GM21447 (cell line): ENCODE measurements at regions not wholly inside any gene's neighbourhood (a gene's known extent, or its start where the extent isn't known, plus 50 kb on each side); places are given as distances from the start of the nearest gene placed in this dataset.

ENCODE experiments used
- ATAC-seq: cut with Tn5 transposase; IDR thresholded peaks from one replicate; pipeline ENCODE4 v1.9.1; 2021; ENCODE audit not compliant: unreplicated experiment

- no peak for ATAC-seq
Measured at GRCh38 chr13:30108216-30108912, 199.0 kb downstream of the KATNAL1 start.

DNA sequence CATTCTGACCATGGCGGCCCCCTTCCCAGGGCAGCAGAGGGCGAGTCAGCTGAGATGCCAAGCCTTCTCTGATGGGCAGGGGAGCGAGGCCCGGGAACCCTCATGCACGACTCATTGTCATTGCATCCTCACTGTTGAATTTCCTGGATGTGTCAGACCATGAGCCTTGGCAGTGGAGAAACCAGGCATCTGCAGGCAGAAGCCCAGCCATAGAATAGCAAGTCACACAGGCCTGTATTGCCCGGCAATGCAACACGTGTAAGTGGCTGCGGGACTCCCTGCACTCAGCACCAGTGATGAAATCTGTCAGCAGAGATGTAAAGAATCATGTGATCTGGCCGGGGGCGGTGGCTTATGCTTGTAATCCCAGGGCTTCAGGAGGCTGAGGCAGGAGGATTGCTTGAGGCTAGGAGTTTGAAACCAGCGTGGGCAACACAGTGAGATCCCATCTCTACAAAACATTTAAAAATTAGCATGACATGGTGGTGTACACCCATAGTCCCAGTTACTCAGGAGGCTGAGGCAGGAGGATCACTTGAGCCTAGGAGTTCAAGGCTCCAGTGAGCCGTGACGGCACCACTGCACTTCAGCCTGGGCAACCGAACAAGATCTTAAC is 199.7 kb downstream of the KATNAL1 start:
- ATAC-seq, result no peak

GRCh38 chr13:30107121-30107520 is 200.2 kb downstream of the KATNAL1 start:
- ATAC-seq, result no peak

DNA sequence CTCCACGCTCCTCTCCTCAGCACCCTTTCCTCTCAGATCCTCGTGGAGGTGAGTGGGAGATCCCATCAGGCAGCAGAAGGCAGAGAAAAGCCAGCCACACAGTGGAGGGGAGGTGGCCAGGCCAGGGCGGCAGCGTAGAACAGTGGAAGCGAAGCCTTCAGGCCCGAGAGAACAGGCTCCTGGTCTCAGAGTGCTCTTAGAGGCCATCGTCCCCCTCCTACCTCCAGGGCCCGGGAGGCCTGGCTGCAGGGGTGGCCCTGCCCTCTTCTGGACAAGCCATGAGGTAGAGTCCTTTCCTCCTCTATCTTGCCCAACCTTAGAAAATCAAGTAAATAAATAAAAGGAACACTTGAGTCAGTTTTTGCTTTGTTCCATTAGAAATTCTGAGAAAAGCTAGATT is 202.0 kb downstream of the KATNAL1 start:
- no peak for ATAC-seq

DNA sequence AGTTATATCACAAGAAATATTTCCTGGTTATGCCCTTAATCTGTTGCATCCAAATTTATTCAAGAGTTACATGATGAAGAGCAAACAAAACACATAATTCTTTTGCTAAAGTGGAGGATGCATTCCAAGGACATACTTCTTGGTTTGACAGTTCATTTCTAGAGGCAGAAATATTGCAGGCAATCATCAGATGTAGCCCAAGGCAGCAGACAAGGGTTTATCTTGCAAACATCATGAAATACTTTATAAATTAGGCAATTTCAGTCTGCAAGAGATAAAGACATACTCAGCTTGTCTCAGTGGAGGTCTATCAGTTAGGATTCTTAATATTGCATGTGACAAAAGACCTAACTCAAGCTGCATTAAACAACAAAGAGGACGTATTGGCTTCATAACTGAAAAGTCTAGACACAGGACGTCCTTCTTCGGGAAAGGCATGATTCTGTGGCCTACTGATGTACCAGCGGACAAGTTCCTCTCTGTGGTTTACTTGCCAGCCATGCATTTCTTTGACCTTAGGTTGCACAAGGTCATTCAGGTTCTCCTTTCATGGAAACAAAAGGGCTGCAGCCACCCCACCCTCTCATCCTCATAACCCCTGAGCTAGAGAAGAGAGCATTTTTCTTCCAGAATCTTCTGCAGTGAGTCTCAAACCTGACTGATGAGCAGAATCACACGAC is 204.1 kb downstream of the KATNAL1 start:
- no peak for ATAC-seq

DNA sequence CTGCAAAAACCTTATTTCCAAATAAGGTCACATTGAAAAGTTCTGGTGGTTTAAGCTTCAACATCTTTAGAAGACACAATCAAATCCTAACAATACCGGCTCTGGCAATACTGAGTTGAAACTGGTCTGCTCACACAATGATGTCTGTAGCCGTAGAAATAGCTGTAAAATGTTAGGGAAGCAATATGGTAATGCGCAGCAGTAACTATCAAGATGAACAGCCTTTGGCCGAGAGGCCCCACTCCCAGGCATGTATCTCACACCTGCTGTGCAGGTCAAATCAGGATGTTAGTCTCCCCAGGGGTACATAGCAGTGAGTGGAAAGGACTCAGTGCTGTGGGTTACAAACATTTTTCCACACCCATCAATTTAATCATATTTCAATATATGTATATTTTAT is 207.1 kb downstream of the KATNAL1 start:
- ATAC-seq, result no peak

DNA sequence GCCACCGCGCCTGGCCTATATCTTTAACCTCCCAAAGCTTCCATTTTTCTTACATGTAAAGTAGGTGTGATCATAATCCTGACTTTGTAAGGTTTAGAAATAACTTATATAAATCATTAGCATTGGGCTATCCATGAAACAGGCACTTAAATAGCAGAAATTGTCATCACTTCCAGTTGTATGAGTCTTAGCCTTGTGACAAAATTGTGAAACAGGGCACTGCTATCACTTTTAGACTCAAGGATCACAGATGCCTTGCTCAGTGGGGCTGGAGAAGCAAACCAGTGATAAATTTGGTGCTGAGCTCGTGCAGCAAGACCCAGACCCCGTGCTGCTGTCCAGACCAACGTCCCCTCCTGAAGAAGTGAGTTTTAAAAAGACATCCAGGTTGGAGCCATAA is 209.7 kb downstream of the KATNAL1 start:
- no peak for ATAC-seq

DNA sequence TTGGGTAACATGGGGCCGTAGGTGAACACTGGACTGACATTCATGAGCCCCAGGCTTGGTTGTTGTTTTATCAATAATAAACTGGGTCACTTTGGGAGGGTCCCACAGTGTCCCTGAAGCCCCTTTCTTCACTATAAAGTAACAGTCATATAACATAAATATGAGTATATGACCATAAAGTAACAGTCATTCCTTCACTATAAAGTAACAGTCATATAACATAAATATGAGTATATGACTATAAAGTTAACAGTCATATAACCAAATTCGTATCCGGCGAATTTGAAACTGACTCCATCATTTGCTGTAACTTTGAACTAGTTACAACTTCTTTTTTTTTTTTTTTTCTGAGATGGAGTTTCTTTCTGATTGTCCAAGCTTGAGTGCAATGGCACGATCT is 210.3 kb downstream of the KATNAL1 start:
- no peak for ATAC-seq

DNA sequence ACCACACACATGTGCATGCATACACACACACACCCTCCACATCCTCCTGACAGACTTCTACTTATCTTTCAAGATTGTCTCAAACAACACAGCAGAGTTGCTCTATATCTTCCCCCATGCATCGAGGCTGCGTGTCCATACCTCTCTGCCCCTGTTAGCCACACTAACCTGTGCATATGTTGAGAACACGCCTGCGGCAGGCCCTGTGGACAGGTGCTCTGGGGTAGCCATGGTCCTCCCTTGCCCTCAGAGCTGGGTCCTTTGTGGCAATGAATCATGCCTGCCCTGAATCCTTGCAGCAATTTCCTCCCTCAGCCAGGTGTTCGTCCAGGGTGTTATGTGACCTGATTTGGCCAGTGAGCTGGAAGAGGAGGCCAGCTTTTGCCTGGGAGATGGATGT is 213.3 kb downstream of the KATNAL1 start:
- no peak for ATAC-seq

GRCh38 chr13:30093236-30093635 is 214.1 kb downstream of the KATNAL1 start:
- ATAC-seq, result no peak

DNA sequence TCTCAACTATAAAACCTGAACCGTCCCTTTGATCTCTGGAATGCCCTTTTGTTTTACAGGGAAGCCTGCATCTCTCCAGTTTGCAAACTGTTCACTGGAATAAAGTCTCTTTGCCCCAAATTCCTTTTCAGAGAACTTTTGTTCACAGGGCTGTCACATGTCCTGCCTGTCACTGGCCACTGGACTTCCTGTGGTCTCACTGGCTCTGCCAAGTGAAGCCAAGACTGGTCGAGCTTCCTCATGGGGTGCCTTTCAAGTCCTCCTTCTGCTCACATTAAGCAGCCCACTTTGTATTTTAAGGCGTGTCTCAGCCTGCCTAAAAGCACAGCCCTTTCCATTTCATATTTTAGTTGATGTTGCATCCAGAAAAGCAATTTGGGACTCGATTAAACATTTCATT is 215.7 kb downstream of the KATNAL1 start:
- no peak for ATAC-seq

GRCh38 chr13:30091035-30091434 is 216.3 kb downstream of the KATNAL1 start:
- no peak for ATAC-seq

GRCh38 chr13:30088312-30088855 is 219.0 kb downstream of the KATNAL1 start:
- ATAC-seq, result no peak

DNA sequence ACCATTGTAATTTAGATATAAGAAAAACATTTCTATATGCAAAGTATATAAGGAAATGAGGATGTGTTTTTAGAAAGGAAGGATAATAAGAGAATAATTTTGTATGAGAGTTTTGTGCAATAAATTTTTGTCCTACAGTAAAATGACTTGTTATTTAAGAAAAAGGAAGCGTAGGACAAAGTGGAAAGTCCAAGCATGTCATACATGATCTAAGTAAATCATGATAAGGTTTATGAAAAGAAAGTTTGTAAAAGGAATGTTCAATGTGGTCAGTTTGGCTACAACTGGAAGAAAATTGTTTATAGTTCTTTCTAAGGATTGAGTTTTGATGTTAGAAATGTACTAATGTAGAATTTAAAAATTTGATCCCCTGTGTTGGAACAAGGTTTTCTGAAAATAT is 222.3 kb downstream of the KATNAL1 start:
- ATAC-seq, result no peak

- no peak for ATAC-seq
Measured at GRCh38 chr13:30082391-30082790, 225.0 kb downstream of the KATNAL1 start.

DNA sequence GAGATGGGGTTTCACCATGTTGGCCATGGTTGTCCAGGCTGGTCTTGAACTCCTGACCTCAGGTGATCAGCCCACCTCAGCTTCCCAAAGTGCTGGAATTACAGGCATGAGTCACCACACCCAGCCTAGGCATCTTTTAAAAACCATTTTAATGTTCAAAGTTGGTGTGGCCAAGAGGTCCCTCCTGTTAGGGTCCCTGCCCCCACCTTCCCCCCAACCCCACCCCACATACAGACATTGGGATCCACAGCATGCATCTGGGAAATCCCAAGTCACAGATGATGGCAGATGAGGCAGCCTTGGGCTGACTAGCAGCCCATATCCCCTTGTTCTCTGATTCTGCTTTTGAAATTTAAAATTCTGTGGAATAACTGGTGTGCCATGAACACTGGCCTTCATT is 226.0 kb downstream of the KATNAL1 start:
- no peak for ATAC-seq

- no peak for ATAC-seq
Measured at GRCh38 chr13:30079501-30079900, 227.8 kb downstream of the KATNAL1 start.

GRCh38 chr13:30078059-30078458 is 227.6 kb upstream of the UBL3 start:
- no peak for ATAC-seq

- ATAC-seq, result no peak
Measured at GRCh38 chr13:30077240-30077735, 226.9 kb upstream of the UBL3 start.

DNA sequence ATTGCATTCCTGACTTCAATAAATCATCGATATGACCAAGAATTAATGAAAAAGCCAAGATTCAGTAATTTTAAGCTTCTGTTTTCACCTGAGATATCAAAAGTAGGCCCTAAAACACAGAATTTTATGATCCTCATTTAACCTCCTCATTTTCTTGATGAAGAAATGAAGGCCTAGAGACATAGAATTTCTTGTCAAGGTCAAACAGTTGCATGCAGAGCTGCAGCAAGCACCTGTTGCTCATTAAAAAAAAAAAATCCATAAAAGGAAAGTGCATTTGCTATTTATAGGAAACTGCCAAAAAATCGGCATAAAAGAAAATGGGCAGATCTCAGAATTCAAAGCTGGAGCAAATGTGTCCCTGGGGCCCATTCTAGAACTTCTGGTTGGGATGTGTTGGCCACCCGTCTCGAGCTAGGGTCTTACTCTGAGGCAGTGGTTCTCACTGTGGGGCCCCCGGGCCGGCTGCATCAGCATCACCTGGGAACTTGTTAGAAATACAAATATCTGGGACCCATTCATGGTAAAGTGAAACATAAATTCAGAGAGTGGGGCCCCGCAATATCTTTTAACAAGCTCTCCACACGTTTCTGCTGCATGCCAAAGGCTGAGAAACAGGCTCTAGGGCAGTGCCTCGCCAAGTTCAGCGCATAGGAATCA is 224.7 kb upstream of the UBL3 start:
- ATAC-seq, result no peak

GRCh38 chr13:30074431-30074830 is 224.0 kb upstream of the UBL3 start:
- no peak for ATAC-seq
